Activated CD8-positive, alpha-beta T cell treated with anti-CD3 and anti-CD28 coated beads for 36 hours (primary cell): ENCODE measurements at regions not wholly inside any gene's neighbourhood (a gene's known extent, or its start where the extent isn't known, plus 50 kb on each side); places are given as distances from the start of the nearest gene placed in this dataset.

Experiments used
- ATAC-seq: fragments of 200-7000 bp; cut with Tn5 transposase; one replicate; pipeline ENCODE4 v1.10.0; 2021; ENCODE audit warnings: mild to moderate bottlenecking, moderate library complexity
- CTCF ChIA-PET: fragments of 350-600 bp; sonication (Branson Sonifier 250); formaldehyde crosslinking; loops from one replicate; lab custom pipeline; 2021; ENCODE audit warnings: antibody characterized with exemption; lab: Charles Lee
- POLR2A ChIA-PET: fragments of 350-600 bp; sonication (Branson Sonifier 250); formaldehyde crosslinking; loops from one replicate; lab custom pipeline; 2021; ENCODE audit warnings: antibody characterized with exemption; lab: Charles Lee
- DNase-seq: peaks from one replicate; pipeline ENCODE4 v3.0.0-alpha.2; 2020
- H3K27ac Mint-ChIP-seq: one replicate; pipeline ENCODE4 v1.8.0; 2021; ENCODE audit warnings: mild to moderate bottlenecking, mixed read lengths
- H3K27me3 Mint-ChIP-seq: one replicate; pipeline ENCODE4 v1.8.0; 2021; ENCODE audit warnings: mixed read lengths
- H3K36me3 Mint-ChIP-seq: one replicate; pipeline ENCODE4 v1.8.0; 2021; ENCODE audit warnings: low read depth, mixed read lengths
- H3K4me1 Mint-ChIP-seq: one replicate; pipeline ENCODE4 v1.8.0; 2021; ENCODE audit warnings: low read depth, mixed read lengths
- H3K4me3 Mint-ChIP-seq: one replicate; pipeline ENCODE4 v1.8.0; 2021; ENCODE audit warnings: mild to moderate bottlenecking, moderate library complexity, mixed read lengths
- H3K9me3 Mint-ChIP-seq: one replicate; pipeline ENCODE4 v1.8.0; 2021; ENCODE audit warnings: mixed read lengths
- CTCF ChIP-seq: fragments of 200-600 bp; IDR thresholded peaks from one replicate; pipeline ENCODE4 v1.8.0; 2022; ENCODE audit warnings: antibody characterized with exemption, mild to moderate bottlenecking
- intact Hi-C: fragments of 100-400 bp; cut with micrococcal nuclease; formaldehyde crosslinking; loops from one replicate; pipeline ENCODE4 v1.10.0; 2022

- Mint-ChIP-seq H3K27me3 (no peaks in the 10 kb centered on the region), H3K4me3 (no peak overlapping the region), H3K4me1 (peaks cover 72% of the 10 kb centered on the region), H3K36me3 (peaks cover 7% of the 10 kb centered on the region), H3K27ac (peak overlapping the region; percentile 44), H3K9me3 (peaks cover 13% of the 10 kb centered on the region)
- TF ChIP-seq CTCF: no peak
- no peak for ATAC-seq
- intact Hi-C loops: loop anchor here (2.0 kb wide), 1 partner anchor 35 kb away; no protein-coding TSS in a partner anchor
- DNase-seq: no peak
- ChIA-PET CTCF (interaction anchor here (0.6 to 9.7 kb wide), 17 partner anchors 10 to 208 kb away, joined by 3 to 97 read pairs (median 4); partner anchors contain the start of gene RASGRP1), POLR2A (interaction anchor here (1.0 to 8.3 kb wide), 6 partner anchors 12 to 86 kb away, joined by 3 to 70 read pairs (median 5); partner anchors contain the start of gene RASGRP1)
Observed at GRCh38 chr15:38648121-38648843, 83.7 kb upstream of the RASGRP1 start.

- H3K27ac Mint-ChIP-seq: peak overlapping the region; percentile 96
- POLR2A ChIA-PET: interaction anchor here (0.6 to 8.3 kb wide), 6 partner anchors 11 to 88 kb away, joined by 3 to 70 read pairs (median 4); partner anchors contain the start of gene RASGRP1
- peaks cover 13% of the 10 kb centered on the region for H3K9me3 Mint-ChIP-seq
- ATAC-seq (no peak), DNase-seq (no peak)
- H3K4me1 Mint-ChIP-seq: peaks cover 78% of the 10 kb centered on the region
- CTCF ChIA-PET: interaction anchor here (1.0 to 9.7 kb wide), 13 partner anchors 13 to 196 kb away, joined by 3 to 97 read pairs (median 21); partner anchors contain the start of genes FAM98B and RASGRP1
- H3K36me3 Mint-ChIP-seq: peaks cover 11% of the 10 kb centered on the region
- TF ChIP-seq CTCF: no peak
- H3K4me3 Mint-ChIP-seq: no peak overlapping the region
- H3K27me3 Mint-ChIP-seq: no peaks in the 10 kb centered on the region
- intact Hi-C loops: no loop called here
Observed at GRCh38 chr15:38650384-38650783, 85.8 kb upstream of the RASGRP1 start.

- POLR2A ChIA-PET: interaction anchor here (0.6 to 8.3 kb wide), 6 partner anchors 11 to 89 kb away, joined by 3 to 70 read pairs (median 4); partner anchors contain the start of gene RASGRP1
Observed at GRCh38 chr15:38650936-38651327, 86.3 kb upstream of the RASGRP1 start.

GRCh38 chr15:38651328-38652038, 86.9 kb upstream of the RASGRP1 start:
- peaks cover 11% of the 10 kb centered on the region for H3K36me3 Mint-ChIP-seq
- peaks cover 83% of the 10 kb centered on the region for H3K4me1 Mint-ChIP-seq
- DNase-seq: peak; percentile 75
- ATAC-seq: peak; percentile 52
- peak overlapping the region; percentile 96 for H3K27ac Mint-ChIP-seq
- intact Hi-C loops: loop anchor here (2.0 kb wide), 1 partner anchor 19 kb away; no protein-coding TSS in a partner anchor
- H3K9me3 Mint-ChIP-seq: peaks cover 13% of the 10 kb centered on the region
- H3K4me3 Mint-ChIP-seq: peak overlapping the region; percentile 73
- no peak for TF ChIP-seq CTCF
- no peaks in the 10 kb centered on the region for H3K27me3 Mint-ChIP-seq
- POLR2A ChIA-PET: interaction anchor here (0.7 to 8.3 kb wide), 11 partner anchors 12 to 97 kb away, joined by 3 to 70 read pairs (median 4); partner anchors contain the start of gene RASGRP1
- CTCF ChIA-PET: interaction anchor here (0.7 to 9.7 kb wide), 17 partner anchors 12 to 197 kb away, joined by 3 to 97 read pairs (median 9); partner anchors contain the start of genes FAM98B and RASGRP1

More at GRCh38 chr15:38650936-38651327, 86.3 kb upstream of the RASGRP1 start:
- Mint-ChIP-seq H3K27ac (peak overlapping the region; percentile 96), H3K9me3 (peaks cover 13% of the 10 kb centered on the region), H3K36me3 (peaks cover 11% of the 10 kb centered on the region), H3K4me3 (peak overlapping the region; percentile 73), H3K27me3 (no peaks in the 10 kb centered on the region), H3K4me1 (peaks cover 83% of the 10 kb centered on the region)
- CTCF ChIA-PET: interaction anchor here (0.7 to 9.7 kb wide), 14 partner anchors 13 to 197 kb away, joined by 3 to 97 read pairs (median 10); partner anchors contain the start of genes FAM98B and RASGRP1
- ATAC-seq (no peak), DNase-seq (no peak)
- TF ChIP-seq CTCF: no peak
- intact Hi-C loops: no loop called here
